K562 (cell line): ENCODE measurements at regions not wholly inside any gene's neighbourhood (a gene's known extent, or its start where the extent isn't known, plus 50 kb on each side); places are given as distances from the start of the nearest gene placed in this dataset.

Experiments
- ATAC-seq: fragments of 200-7000 bp; cut with Tn5 transposase; 3 replicates; pipeline ENCODE4 v1.9.1; 2020; ENCODE audit warnings: moderate library complexity
- BruUV-seq: library from RNA; stranded (reverse); fragments of 400-500 nt; replicated peaks from 2 replicates; lab custom pipeline; 2021; lab: Mats Ljungman, UMichigan
- CTCF ChIA-PET: fragments of 300-600 bp; formaldehyde crosslinking; extraction: SDS; loops from one replicate; lab custom pipeline; 2021; ENCODE audit warnings: low intra/inter-chr PET ratio; lab: Yijun Ruan, JAX
- POLR2A ChIA-PET: fragments of 300-600, 350-650 bp; sonication (Branson Sonifier 250); formaldehyde crosslinking; extraction: SDS; loops from one replicate; lab custom pipeline; 2021; ENCODE audit warnings: antibody characterized with exemption, inconsistent platforms; lab: Yijun Ruan, JAX
- DNase-seq, 4 experiments: peaks; one replicate each; pipeline versions ENCODE4 v3.0.0 to v3.0.0-alpha.2; 2011 to 2018; ENCODE audit warnings: low spot score in 3 of 4, mixed read lengths in 3 of 4; ENCODE audit errors: extremely low read depth in 1 of 4
- FAIRE-seq: peaks from 2 replicates; lab custom pipeline; 2011; peaks lifted over from hg19 to GRCh38; lab: Jason Lieb, UNC
- H2AFZ ChIP-seq: 2 replicates; pipeline ENCODE4 v1.6.0; 2011; ENCODE audit warnings: low read depth, low read length, control low read depth, inconsistent platforms
- H3K27ac ChIP-seq: fragments of 200-600 bp; 3 replicates; pipeline ENCODE4 v1.8.0; 2011; ENCODE audit warnings: low read depth, mild to moderate bottlenecking, control low read depth, inconsistent platforms, low read length, moderate library complexity, mixed read lengths; ENCODE audit errors: extremely low read depth
- H3K27me3 ChIP-seq, 2 experiments: fragments of 300-600 bp in 1 of 2; 2 replicates in 1 of 2; 3 replicates in 1 of 2; pipeline versions ENCODE4 v1.6.0 to v1.8.0; 2011; ENCODE audit warnings: inconsistent platforms in 2 of 2, low read length in 2 of 2, mild to moderate bottlenecking in 1 of 2, mixed read lengths in 1 of 2, moderate library complexity in 1 of 2; ENCODE audit not compliant: control insufficient read depth in 2 of 2, insufficient read depth in 2 of 2
- H3K36me3 ChIP-seq: fragments of 300-600 bp; 3 replicates; pipeline ENCODE4 v1.8.0; 2011; ENCODE audit warnings: mild to moderate bottlenecking, low read length, inconsistent platforms; ENCODE audit not compliant: control insufficient read depth, insufficient read depth
- H3K4me1 ChIP-seq, 2 experiments: fragments of 200-600 bp in 1 of 2; replicated peaks in 1 of 2; 2 replicates in 1 of 2; 3 replicates in 1 of 2; pipeline versions ENCODE4 v1.5.1 to v1.8.0; 2011; ENCODE audit warnings: inconsistent platforms in 2 of 2, low read length in 2 of 2, mild to moderate bottlenecking in 1 of 2, mixed read lengths in 1 of 2, moderate library complexity in 1 of 2; ENCODE audit not compliant: control insufficient read depth in 2 of 2, insufficient read depth in 2 of 2
- H3K4me2 ChIP-seq: 2 replicates; pipeline ENCODE4 v1.6.1; 2011; ENCODE audit warnings: low read length, control low read depth, inconsistent platforms, mixed read lengths; ENCODE audit not compliant: insufficient read depth
- H3K4me3 ChIP-seq: fragments of 200-600 bp; sonication (generic), shearing (Covaris generic); 2 replicates; pipeline ENCODE4 v1.5.1; 2016; ENCODE audit warnings: control low read depth, inconsistent platforms
- H3K79me2 ChIP-seq: fragments of 200-600 bp; 3 replicates; pipeline ENCODE4 v1.8.0; 2011; ENCODE audit warnings: low read length, inconsistent platforms; ENCODE audit not compliant: control insufficient read depth, insufficient read depth
- H3K9ac ChIP-seq, 2 experiments: 2 replicates each; pipeline versions ENCODE4 v1.6.0 to v1.6.1; 2011; ENCODE audit warnings: low read depth in 2 of 2, low read length in 2 of 2, control low read depth in 1 of 2, inconsistent platforms in 1 of 2, mild to moderate bottlenecking in 1 of 2, mixed read lengths in 1 of 2; ENCODE audit not compliant: insufficient read depth in 1 of 2
- H3K9me1 ChIP-seq: one replicate; pipeline ENCODE4 v1.6.0; 2011; ENCODE audit warnings: inconsistent platforms, mild to moderate bottlenecking, low read length, moderate library complexity; ENCODE audit not compliant: control insufficient read depth, insufficient read depth
- H3K9me3 ChIP-seq: replicated peaks from 2 replicates; pipeline ENCODE4 v1.5.1; 2011; ENCODE audit warnings: low read depth, low read length, inconsistent platforms; ENCODE audit not compliant: control insufficient read depth, insufficient read depth
- H4K20me1 ChIP-seq: replicated peaks from 2 replicates; pipeline ENCODE4 v1.6.1; 2011; ENCODE audit warnings: low read length, inconsistent platforms, mixed read lengths; ENCODE audit not compliant: control insufficient read depth, insufficient read depth
- ARNT ChIP-seq, 2 experiments: fragments of 450-650 bp; IDR thresholded peaks; 2 replicates each; pipeline ENCODE4 v1.6.1; 2016; ENCODE audit warnings: mild to moderate bottlenecking in 1 of 2
- ATF4 ChIP-seq: fragments of 450-650 bp; formaldehyde crosslinking; IDR thresholded peaks from 2 replicates; pipeline ENCODE4 v1.4.0; 2022; ENCODE audit warnings: mild to moderate bottlenecking, moderate library complexity
- BRF1 ChIP-seq: IDR thresholded peaks from 3 replicates; pipeline ENCODE4 v1.6.1; 2011; ENCODE audit warnings: borderline replicate concordance, mild to moderate bottlenecking; ENCODE audit not compliant: insufficient read length; ENCODE audit errors: extremely low read depth
- CTCF ChIP-seq, 3 experiments: IDR thresholded peaks in 2 of 3; conservative IDR thresholded peaks in 1 of 3; 2 replicates each; pipeline ENCODE4 v1.5.1; 2011 to 2012; ENCODE audit warnings: low read length in 3 of 3, mild to moderate bottlenecking in 3 of 3, control low read depth in 2 of 3, improper control_type of control experiment in 1 of 3, inconsistent platforms in 1 of 3, low read depth in 1 of 3, mixed read lengths in 1 of 3, moderate library complexity in 1 of 3; ENCODE audit not compliant: insufficient read depth in 2 of 3
- CXXC5 ChIP-seq: fragments of 250-450 bp; sonication (Bioruptor Pico); IDR thresholded peaks from 2 replicates; pipeline ENCODE4 v1.8.0; 2022; ENCODE audit warnings: inconsistent platforms, mild to moderate bottlenecking, moderate library complexity
- ID3 ChIP-seq, 2 experiments: fragments of 250-450 bp in 1 of 2; fragments of 450-650 bp in 1 of 2; sonication (Bioruptor Pico) in 1 of 2; IDR thresholded peaks; 2 replicates each; pipeline versions ENCODE4 v1.6.1 to v1.8.0; 2016 to 2021; ENCODE audit warnings: mild to moderate bottlenecking in 2 of 2, moderate library complexity in 2 of 2, missing compliant biosample characterization in 1 of 2, missing genetic modification characterization in 1 of 2
- NCOR1 ChIP-seq: fragments of 450-650 bp; IDR thresholded peaks from 2 replicates; pipeline ENCODE4 v1.6.1; 2016; ENCODE audit warnings: mild to moderate bottlenecking, moderate library complexity
- NFXL1 ChIP-seq: fragments of 450-650 bp; formaldehyde crosslinking; IDR thresholded peaks from 2 replicates; pipeline ENCODE4 v1.4.0; 2021; ENCODE audit warnings: mild to moderate bottlenecking
- POLR2G ChIP-seq: fragments of 200-400 bp; formaldehyde crosslinking; IDR thresholded peaks from 2 replicates; pipeline ENCODE4 v1.6.1; 2017; ENCODE audit warnings: low read depth, mild to moderate bottlenecking, antibody characterized with exemption, low read length, moderate library complexity
- SMAD3 ChIP-seq: fragments of 450-650 bp; formaldehyde crosslinking; conservative IDR thresholded peaks from 2 replicates; pipeline ENCODE4 v1.4.0; 2020; ENCODE audit warnings: mild to moderate bottlenecking
- TFAM ChIP-seq: fragments of 250-450 bp; sonication (Bioruptor Pico); conservative IDR thresholded peaks from 2 replicates; pipeline ENCODE4 v1.5.0; 2021; ENCODE audit warnings: mild to moderate bottlenecking, moderate library complexity
- ZNF445 ChIP-seq: fragments of 250-450 bp; sonication (Bioruptor Pico); IDR thresholded peaks from 2 replicates; pipeline ENCODE4 v1.4.0; 2020; ENCODE audit warnings: low read depth, mild to moderate bottlenecking, moderate library complexity
- ZNF707 ChIP-seq: fragments of 250-450 bp; sonication (Bioruptor Pico); conservative IDR thresholded peaks from 2 replicates; pipeline ENCODE4 v1.8.0; 2022; ENCODE audit warnings: inconsistent platforms, mild to moderate bottlenecking, moderate library complexity
- ZNF766 ChIP-seq: fragments of 200-800 bp; sonication (Bioruptor generic); conservative IDR thresholded peaks from 2 replicates; pipeline ENCODE4 v1.6.1; 2016; ENCODE audit warnings: missing genetic modification characterization, missing compliant biosample characterization
- WGBS: fragments of 100-300 bp; shearing (Covaris generic); methylation state at CpG from one replicate; pipeline ENCODE4 v1.1.6; 2016; ENCODE audit warnings: low coverage, mixed read lengths; ENCODE audit not compliant: insufficient coverage; ENCODE audit errors: missing lambda C conversion rate; 5-methylcytosine and 5-hydroxymethylcytosine counted together
- in situ Hi-C: fragments of 300-500 bp; cut with MboI; formaldehyde crosslinking; loops from 4 replicates; pipeline ENCODE4 v1.15.0; 2018; ENCODE audit warnings: inconsistent platforms, mixed read lengths
- intact Hi-C: fragments of 100-400 bp; cut with micrococcal nuclease; formaldehyde crosslinking; loops from 2 replicates; pipeline ENCODE4 v1.14.2; 2022
- TF ChIP-seq, protein P1 (sequence below), 2 experiments: fragments of 450-650 bp in 1 of 2; sonication (generic) in 1 of 2; formaldehyde crosslinking; conservative IDR thresholded peaks; 2 replicates each; pipeline versions ENCODE4 v1.4.0 to v1.8.1; 2020 to 2022; ENCODE audit warnings: mild to moderate bottlenecking in 1 of 2, missing genetic modification reagents in 1 of 2

GRCh38 chr1:4375812-4376211 lies 278.6 kb upstream of the AJAP1 start:
- intact Hi-C loops = no loop called here
- CTCF ChIA-PET = no interaction called here

More at GRCh38 chr1:4375812-4376211, 278.6 kb upstream of the AJAP1 start:
- Histone ChIP-seq H3K27ac (no peak overlapping the region), H3K79me2 (no peaks in the 10 kb centered on the region), H3K9me1 (no peaks in the 10 kb centered on the region), H3K9ac (no peak overlapping the region), H3K4me1 (no peaks in the 10 kb centered on the region), H3K27me3 (no peaks in the 10 kb centered on the region), H3K36me3 (no peaks in the 10 kb centered on the region), H3K9me3 (no peaks in the 10 kb centered on the region), H3K4me2 (no peak overlapping the region), H3K4me3 (no peak overlapping the region), H4K20me1 (no peaks in the 10 kb centered on the region), H2AFZ (no peak overlapping the region)
- WGBS = 5% methylated on average over 1 of the region's 1 CpG
- DNase-seq = no peak
- POLR2A ChIA-PET = no interaction called here
- TF ChIP-seq CXXC5 (CRISPR knock-in tag) = no peak
- no peak for TF ChIP-seq NCOR1
- TF ChIP-seq, protein P1, sequence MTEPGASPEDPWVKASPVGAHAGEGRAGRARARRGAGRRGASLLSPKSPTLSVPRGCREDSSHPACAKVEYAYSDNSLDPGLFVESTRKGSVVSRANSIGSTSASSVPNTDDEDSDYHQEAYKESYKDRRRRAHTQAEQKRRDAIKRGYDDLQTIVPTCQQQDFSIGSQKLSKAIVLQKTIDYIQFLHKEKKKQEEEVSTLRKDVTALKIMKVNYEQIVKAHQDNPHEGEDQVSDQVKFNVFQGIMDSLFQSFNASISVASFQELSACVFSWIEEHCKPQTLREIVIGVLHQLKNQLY (CRISPR knock-in tag; conservative IDR thresholded peaks at IDR 0.05) = no peak
- no peak for TF ChIP-seq NFXL1
- no peak for TF ChIP-seq ZNF766 (CRISPR knock-in tag)
- no peak for TF ChIP-seq ARNT (IDR thresholded peaks at IDR 0.05)
- no peak for TF ChIP-seq ZNF445
- TF ChIP-seq ATF4 = no peak
- no peak for TF ChIP-seq TFAM
- no peak for TF ChIP-seq ZNF707 (CRISPR knock-in tag)
- TF ChIP-seq CTCF (IDR thresholded peaks at IDR 0.05 in 2 of 3, conservative IDR thresholded peaks at IDR 0.05 in 1 of 3; ENCODE audit: insufficient read depth in 2 of 3, low read depth in 1 of 3, low read length in 3 of 3) = no peak
- no peak for TF ChIP-seq POLR2G
- TF ChIP-seq SMAD3 = no peak
- TF ChIP-seq BRF1 = no peak
- TF ChIP-seq ID3 (CRISPR knock-in tag; IDR thresholded peaks at IDR 0.05) = no peak
- TF ChIP-seq ID3 (tag; IDR thresholded peaks at IDR 0.05) = no peak
- no peak for ATAC-seq
- BruUV-seq = no TSS peak
- FAIRE-seq = no peak
- in situ Hi-C loops = no loop called here
